ENCODE measurements at regions not wholly inside any gene's neighbourhood (a gene's known extent, or its start where the extent isn't known, plus 50 kb on each side); places are given as distances from the start of the nearest gene placed in this dataset.

DNA sequence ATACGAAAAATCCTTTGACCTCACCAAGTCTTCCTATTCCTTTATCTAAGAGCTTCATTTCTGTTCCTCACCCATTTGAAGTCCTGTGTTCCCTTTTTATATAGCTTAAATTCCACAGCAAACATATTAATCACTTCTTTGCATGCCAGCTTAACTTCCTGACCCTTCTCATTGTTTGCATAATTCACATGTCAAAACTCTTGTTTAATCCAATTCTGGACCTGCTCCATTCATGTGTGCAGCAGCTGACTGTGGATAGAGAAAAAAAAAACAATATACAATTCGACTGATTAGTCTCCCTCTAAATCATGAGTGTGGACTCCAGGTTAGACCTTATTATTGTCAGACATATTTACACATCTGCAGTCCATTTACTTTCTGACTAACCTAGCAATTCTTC is 991.2 kb upstream of the TENM4 start:
- H3K36me3 Mint-ChIP-seq (ENCODE audit: low read depth) = no peaks in the 10 kb centered on the region
- peaks cover 34% of the 10 kb centered on the region for H3K9me3 Mint-ChIP-seq
- H3K4me3 Mint-ChIP-seq = no peak overlapping the region
- no peaks in the 10 kb centered on the region for H3K4me1 Mint-ChIP-seq (ENCODE audit: low read depth)
- no peak for DNase-seq (ENCODE audit: low spot score)
- H3K27me3 Mint-ChIP-seq (ENCODE audit: low read depth) = no peaks in the 10 kb centered on the region
- H3K27ac Mint-ChIP-seq = no peak overlapping the region

DNA sequence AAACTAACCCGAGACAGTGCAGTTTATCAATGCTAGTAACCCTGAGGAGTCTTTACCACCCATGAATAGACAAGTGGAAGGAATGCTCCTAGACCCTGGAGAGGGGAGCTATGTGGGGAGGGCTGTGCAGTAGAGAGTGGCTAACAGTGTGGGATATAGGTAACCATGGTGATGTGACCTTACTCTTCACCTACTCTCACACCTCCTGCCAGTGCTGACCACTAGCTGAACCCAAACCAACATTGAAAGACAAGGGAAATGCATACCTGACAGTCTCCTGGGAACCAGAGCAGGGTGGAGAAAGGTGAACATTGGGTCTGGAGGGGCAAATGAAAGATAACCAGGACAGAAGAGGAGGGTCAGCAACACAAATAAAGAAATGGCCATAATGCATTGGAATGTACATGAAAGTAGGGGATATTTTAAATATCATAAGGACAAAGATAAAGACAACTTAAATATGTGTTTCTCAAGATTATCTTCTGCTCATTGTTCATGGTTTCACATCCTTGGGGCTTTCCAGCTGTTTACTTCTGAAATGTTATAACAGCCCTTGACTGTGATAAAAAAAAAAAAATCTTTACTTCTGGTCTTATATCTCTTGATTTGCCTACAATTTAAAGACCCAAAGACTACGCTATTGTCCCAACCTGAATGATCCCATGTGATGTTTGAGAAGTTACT is 983.3 kb upstream of the TENM4 start:
- Mint-ChIP-seq H3K27ac (no peak overlapping the region), H3K4me1 (ENCODE audit: low read depth) (no peaks in the 10 kb centered on the region), H3K9me3 (peaks cover 8% of the 10 kb centered on the region), H3K27me3 (ENCODE audit: low read depth) (no peaks in the 10 kb centered on the region), H3K36me3 (ENCODE audit: low read depth) (no peaks in the 10 kb centered on the region), H3K4me3 (no peak overlapping the region)
- no peak for DNase-seq (ENCODE audit: low spot score)

DNA sequence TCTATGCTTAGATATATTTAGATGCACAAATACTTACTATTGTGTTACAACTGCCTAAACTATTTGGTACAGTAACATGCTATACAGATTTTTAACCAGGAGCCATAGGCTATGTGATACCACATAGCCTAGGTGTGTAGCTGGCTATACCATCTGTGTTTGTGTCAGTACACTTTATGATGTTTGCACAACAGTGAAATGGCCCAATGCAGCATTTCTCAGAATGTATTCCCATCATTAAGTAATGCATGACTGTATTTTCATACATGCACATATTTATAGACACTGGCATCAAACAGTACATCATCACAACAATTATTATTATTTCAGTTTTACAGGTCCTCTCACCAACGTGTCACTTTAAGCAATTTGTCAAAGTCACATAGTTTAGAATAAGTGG is 979.5 kb upstream of the TENM4 start:
- Mint-ChIP-seq H3K27ac (no peak overlapping the region), H3K4me3 (no peak overlapping the region), H3K36me3 (ENCODE audit: low read depth) (no peaks in the 10 kb centered on the region), H3K9me3 (peaks cover 6% of the 10 kb centered on the region), H3K27me3 (ENCODE audit: low read depth) (no peaks in the 10 kb centered on the region), H3K4me1 (ENCODE audit: low read depth) (no peaks in the 10 kb centered on the region)
- DNase-seq (ENCODE audit: low spot score) = no peak

DNA sequence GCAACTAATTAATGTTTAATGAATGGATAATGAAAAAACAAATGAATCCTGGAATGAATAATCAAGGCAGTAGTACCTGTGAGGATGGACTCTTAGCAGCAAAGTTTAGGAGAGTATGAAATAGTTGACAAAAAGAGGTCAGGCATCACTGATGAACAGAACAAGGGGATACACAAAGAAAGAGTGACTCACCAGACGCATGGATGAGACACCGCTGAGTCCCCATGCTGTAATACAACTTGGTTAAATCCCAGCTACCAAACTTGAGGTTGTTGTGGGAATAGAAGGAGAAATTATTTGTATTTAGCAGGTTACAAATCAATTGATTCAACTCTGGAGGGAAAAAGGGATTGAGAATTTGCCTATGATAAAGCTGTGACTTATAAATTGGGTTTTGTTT is 976.9 kb upstream of the TENM4 start:
- Mint-ChIP-seq H3K4me1 (ENCODE audit: low read depth) (no peaks in the 10 kb centered on the region), H3K9me3 (peaks cover 6% of the 10 kb centered on the region), H3K27ac (no peak overlapping the region), H3K36me3 (ENCODE audit: low read depth) (no peaks in the 10 kb centered on the region), H3K4me3 (no peak overlapping the region), H3K27me3 (ENCODE audit: low read depth) (no peaks in the 10 kb centered on the region)
- DNase-seq (ENCODE audit: low spot score) = no peak

DNA sequence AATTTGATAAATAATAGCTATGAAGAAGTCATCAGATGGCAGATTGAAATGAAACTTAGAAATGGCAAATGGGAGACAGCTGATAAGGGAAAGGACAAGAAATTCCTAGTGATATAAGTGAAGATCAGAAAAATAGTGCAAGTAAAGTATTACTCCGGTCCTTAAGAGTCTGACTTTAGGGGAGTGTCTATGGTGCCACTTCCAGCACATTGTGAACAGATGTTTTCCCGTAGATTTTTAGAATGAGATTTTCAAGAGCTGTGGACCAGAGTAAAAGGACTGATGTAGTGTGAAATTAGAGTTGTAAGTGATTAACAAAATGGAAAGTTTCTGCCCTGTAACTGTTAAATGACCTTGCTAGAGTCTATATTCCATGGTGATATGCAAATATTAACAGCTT is 974.8 kb upstream of the TENM4 start:
- H3K4me1 Mint-ChIP-seq (ENCODE audit: low read depth) = no peaks in the 10 kb centered on the region
- no peak overlapping the region for H3K27ac Mint-ChIP-seq
- no peak overlapping the region for H3K4me3 Mint-ChIP-seq
- H3K9me3 Mint-ChIP-seq = peaks cover 13% of the 10 kb centered on the region
- DNase-seq (ENCODE audit: low spot score) = no peak
- no peaks in the 10 kb centered on the region for H3K36me3 Mint-ChIP-seq (ENCODE audit: low read depth)
- H3K27me3 Mint-ChIP-seq (ENCODE audit: low read depth) = no peaks in the 10 kb centered on the region

DNA sequence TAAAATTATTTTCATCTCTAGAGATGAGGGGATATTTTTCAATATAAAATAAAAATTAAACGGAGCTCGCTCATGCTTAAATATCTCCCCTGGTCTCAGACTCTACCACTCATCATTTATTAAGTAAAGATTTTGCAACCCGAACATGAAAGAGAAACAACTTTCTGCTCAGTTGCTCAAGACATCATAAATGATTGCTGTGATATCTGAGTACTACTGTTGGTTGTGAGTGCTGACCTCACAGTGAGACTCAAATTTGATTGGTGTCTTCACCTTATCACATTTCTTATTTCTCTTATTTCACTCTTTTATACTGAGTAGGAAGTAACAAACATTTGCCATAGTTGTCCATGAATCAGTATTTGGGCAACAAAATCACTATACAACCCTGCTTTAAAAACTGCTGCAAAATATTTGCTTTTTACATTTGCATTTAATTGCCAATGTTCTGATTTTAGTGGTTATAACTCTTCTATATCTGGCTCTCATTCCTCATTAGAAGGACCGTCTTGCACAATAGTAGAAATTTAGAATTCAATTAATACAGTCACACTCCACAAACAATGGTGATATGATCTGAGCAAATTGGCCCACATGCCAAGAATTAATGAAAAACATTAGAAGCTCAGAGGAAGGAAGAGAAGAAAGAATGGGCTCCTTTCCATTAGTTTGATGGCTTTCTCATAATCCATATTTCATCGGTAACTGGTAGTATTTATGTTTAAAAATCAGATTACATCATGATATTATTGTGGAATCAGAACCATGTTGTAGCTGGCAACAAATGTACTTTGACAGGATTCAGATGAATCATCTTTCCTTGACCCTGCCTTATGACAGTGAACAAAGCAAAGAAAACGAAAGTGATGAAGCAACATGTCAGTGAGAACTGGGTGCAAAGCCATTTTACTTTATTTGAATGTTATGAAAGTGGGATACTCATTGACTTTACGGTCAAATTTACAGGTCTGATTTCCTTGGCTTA is 973.6 kb upstream of the TENM4 start:
- no peaks in the 10 kb centered on the region for H3K36me3 Mint-ChIP-seq (ENCODE audit: low read depth)
- no peak for DNase-seq (ENCODE audit: low spot score)
- H3K27me3 Mint-ChIP-seq (ENCODE audit: low read depth) = no peaks in the 10 kb centered on the region
- no peak overlapping the region for H3K4me3 Mint-ChIP-seq
- H3K4me1 Mint-ChIP-seq (ENCODE audit: low read depth) = no peaks in the 10 kb centered on the region
- H3K27ac Mint-ChIP-seq = no peak overlapping the region
- peaks cover 15% of the 10 kb centered on the region for H3K9me3 Mint-ChIP-seq

DNA sequence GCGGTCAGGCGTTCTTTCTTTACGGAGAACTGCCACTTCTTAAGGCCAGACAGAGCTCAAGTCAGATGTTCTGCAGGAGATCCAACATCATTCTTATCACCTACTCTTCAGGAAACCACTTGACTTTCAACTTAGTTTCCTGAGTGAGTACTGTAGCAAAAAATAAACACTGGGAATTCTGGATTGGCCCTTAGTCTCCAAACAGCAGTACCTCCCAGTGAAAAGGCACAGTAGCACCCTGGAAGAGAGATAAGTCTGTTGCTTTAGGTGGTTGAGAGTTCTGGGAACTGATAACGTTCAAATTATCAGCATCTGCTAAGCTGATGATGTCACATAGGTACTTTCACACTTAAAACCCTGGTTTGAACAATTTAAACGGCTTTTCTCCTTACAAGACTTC is 971.8 kb upstream of the TENM4 start:
- H3K27me3 Mint-ChIP-seq (ENCODE audit: low read depth) = no peaks in the 10 kb centered on the region
- no peaks in the 10 kb centered on the region for H3K4me1 Mint-ChIP-seq (ENCODE audit: low read depth)
- H3K9me3 Mint-ChIP-seq = peaks cover 28% of the 10 kb centered on the region
- H3K36me3 Mint-ChIP-seq (ENCODE audit: low read depth) = no peaks in the 10 kb centered on the region
- no peak overlapping the region for H3K4me3 Mint-ChIP-seq
- no peak overlapping the region for H3K27ac Mint-ChIP-seq
- no peak for DNase-seq (ENCODE audit: low spot score)

DNA sequence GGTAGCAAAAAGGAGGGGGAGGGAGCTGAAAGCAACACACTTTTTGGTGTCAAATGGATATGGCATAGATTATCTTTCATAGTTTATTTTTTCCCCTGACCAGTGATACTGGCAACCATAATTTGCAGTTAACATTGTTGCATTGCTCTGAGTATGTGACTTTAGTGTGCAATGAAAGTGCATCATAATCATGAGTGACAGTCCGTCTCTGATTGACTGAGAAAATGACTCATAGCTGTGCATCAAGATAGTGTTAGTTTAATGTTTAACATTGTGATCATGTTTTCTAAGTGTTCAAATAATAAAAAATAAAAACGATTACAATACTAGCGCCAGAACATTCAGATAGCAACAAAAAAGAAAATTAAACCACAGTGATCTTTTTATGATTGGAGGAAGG is 952.4 kb upstream of the TENM4 start:
- no peak overlapping the region for H3K27ac Mint-ChIP-seq
- H3K9me3 Mint-ChIP-seq = peaks cover 26% of the 10 kb centered on the region
- H3K27me3 Mint-ChIP-seq (ENCODE audit: low read depth) = no peaks in the 10 kb centered on the region
- no peak for DNase-seq (ENCODE audit: low spot score)
- no peaks in the 10 kb centered on the region for H3K36me3 Mint-ChIP-seq (ENCODE audit: low read depth)
- no peak overlapping the region for H3K4me3 Mint-ChIP-seq
- H3K4me1 Mint-ChIP-seq (ENCODE audit: low read depth) = no peaks in the 10 kb centered on the region

DNA sequence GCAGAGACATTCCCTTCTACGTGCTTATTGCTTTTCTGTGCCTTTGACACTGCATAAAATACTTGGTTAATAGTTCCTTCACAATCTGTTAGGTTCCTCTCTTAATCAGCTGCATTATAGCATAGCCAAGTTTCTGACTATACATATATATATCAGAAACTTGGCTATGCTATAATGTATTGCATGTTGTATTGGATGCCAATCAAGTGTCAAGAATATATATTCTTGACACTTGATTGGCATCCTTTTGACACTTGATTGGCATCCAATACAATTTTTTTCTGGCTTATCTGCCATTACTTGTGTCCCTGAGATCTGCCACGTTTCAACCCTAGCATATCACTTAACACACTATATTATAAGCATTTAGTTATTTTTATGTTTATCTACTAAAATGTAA is 949.7 kb upstream of the TENM4 start:
- H3K27ac Mint-ChIP-seq = no peak overlapping the region
- H3K4me3 Mint-ChIP-seq = no peak overlapping the region
- no peaks in the 10 kb centered on the region for H3K27me3 Mint-ChIP-seq (ENCODE audit: low read depth)
- H3K9me3 Mint-ChIP-seq = peaks cover 39% of the 10 kb centered on the region
- no peaks in the 10 kb centered on the region for H3K36me3 Mint-ChIP-seq (ENCODE audit: low read depth)
- no peak for DNase-seq (ENCODE audit: low spot score)
- H3K4me1 Mint-ChIP-seq (ENCODE audit: low read depth) = no peaks in the 10 kb centered on the region

DNA sequence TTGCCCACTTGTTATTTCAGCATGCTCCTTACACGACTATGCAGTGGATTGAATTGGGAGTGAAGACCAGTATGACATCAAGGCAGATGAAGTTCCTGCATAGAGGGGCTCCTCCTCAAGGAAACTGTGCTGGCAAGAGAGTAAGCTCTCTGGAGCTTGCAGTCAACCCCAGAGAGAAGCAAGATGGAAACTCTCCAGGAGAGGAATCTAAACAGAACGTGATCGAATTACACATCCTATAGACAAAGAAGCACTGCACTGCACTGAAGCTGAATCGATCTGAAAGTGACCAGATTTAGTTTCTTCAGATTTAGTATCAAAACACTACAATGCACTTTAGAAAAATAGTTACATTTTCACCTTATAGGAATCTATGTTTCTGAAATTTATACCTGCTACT is 947.7 kb upstream of the TENM4 start:
- H3K36me3 Mint-ChIP-seq (ENCODE audit: low read depth) = no peaks in the 10 kb centered on the region
- no peaks in the 10 kb centered on the region for H3K27me3 Mint-ChIP-seq (ENCODE audit: low read depth)
- H3K9me3 Mint-ChIP-seq = peaks cover 38% of the 10 kb centered on the region
- no peak for DNase-seq (ENCODE audit: low spot score)
- H3K4me1 Mint-ChIP-seq (ENCODE audit: low read depth) = no peaks in the 10 kb centered on the region
- H3K4me3 Mint-ChIP-seq = no peak overlapping the region
- H3K27ac Mint-ChIP-seq = no peak overlapping the region

DNA sequence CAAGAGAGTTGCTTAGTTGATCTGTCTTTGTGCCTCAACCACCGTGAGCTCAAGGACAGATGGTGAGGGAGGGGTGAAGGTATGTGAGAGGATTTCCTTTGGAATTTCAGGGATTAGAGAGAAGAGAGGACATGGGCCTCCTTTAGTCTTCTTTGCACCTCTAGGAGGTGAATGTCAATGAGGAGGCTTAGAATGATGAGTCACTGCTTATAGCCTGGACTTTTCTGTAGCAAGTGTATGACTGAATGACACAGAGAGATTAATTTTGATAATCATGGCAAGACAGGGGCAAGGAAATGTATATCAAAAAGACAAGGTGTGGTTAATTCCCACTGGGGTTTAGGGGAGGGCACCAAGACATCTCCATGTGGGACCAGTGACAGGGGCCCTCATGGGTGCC is 947.3 kb upstream of the TENM4 start:
- H3K4me3 Mint-ChIP-seq = no peak overlapping the region

DNA sequence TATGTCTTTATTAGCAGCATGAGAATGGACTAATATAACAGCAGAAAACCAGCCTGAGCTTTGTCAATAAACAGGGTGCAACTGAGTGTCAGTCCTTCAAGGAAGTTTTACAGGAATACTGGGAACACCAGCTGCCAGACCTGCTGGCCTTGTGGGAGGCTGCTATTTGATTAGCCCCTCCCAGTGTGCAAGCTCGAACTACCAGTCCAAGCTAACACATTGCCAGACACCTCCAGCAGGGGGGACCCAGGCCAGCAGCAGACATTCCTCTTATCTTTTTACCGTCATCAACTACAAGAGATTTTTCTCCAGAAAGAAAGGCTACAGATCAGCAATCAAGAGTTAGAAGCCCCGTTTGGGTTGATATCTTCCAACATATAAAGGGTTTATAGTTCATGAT is 942.8 kb upstream of the TENM4 start:
- Mint-ChIP-seq H3K27me3 (ENCODE audit: low read depth) (no peaks in the 10 kb centered on the region), H3K36me3 (ENCODE audit: low read depth) (no peaks in the 10 kb centered on the region), H3K4me3 (no peak overlapping the region), H3K9me3 (peaks cover 31% of the 10 kb centered on the region), H3K27ac (no peak overlapping the region), H3K4me1 (ENCODE audit: low read depth) (no peaks in the 10 kb centered on the region)
- DNase-seq (ENCODE audit: low spot score) = no peak

More for the DNA sequence above, 947.3 kb upstream of the TENM4 start:
- Mint-ChIP-seq H3K36me3 (ENCODE audit: low read depth) (no peaks in the 10 kb centered on the region), H3K27ac (no peak overlapping the region), H3K9me3 (peaks cover 36% of the 10 kb centered on the region), H3K27me3 (ENCODE audit: low read depth) (no peaks in the 10 kb centered on the region), H3K4me1 (ENCODE audit: low read depth) (no peaks in the 10 kb centered on the region)
- DNase-seq (ENCODE audit: low spot score) = no peak

DNA sequence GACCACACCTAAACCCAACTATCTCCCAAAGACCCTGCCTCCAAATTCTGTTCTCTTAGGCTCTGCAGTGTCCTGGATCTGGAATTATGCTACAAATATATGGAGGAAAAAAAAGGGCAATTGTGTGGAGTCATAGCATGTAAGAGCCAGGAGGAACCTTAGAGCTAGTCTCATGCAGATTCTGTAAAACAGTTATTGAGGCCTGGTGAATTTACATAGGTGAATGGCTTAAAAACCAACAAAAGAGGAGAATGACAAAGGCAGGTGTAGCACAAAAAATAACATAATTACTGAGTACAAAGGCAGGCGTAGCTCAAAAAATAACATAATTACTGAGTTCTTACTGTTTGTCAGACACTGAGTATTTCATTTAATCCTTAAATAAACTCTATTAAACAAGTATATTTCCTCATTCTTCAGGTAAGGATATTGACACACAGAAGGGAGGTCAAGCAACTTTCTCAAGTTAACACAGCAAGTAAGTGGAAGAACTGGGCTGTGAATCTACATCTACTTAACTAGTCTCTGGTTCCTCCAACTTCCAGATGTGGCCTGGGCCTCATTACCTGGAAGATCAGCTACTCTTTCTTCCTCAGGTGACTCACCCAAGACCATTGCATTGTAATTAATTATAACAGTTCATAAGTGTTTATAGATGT is 938.9 kb upstream of the TENM4 start:
- no peaks in the 10 kb centered on the region for H3K27me3 Mint-ChIP-seq (ENCODE audit: low read depth)
- DNase-seq (ENCODE audit: low spot score) = no peak
- no peak overlapping the region for H3K27ac Mint-ChIP-seq
- no peaks in the 10 kb centered on the region for H3K36me3 Mint-ChIP-seq (ENCODE audit: low read depth)
- H3K9me3 Mint-ChIP-seq = peaks cover 21% of the 10 kb centered on the region
- H3K4me1 Mint-ChIP-seq (ENCODE audit: low read depth) = no peaks in the 10 kb centered on the region
- H3K4me3 Mint-ChIP-seq = no peak overlapping the region

DNA sequence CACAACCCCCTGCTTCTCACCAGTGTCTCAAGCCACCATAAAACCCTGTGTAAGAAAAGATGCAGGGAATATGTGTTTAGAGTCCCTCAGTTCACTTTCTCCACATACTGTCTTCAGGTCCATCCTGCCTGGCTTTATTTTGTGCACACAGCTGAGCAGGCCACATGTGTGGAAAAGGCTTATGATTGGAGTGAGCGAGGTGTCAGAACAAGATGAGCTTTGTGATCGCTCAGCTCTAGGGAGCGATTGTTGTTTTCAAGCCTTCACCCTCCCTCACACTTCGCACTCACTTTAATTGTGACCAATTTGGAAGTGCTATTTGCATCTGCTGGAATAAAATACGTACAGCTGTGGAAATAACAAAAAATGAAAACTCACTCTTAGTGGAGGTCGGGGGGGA is 931.1 kb upstream of the TENM4 start:
- Mint-ChIP-seq H3K36me3 (ENCODE audit: low read depth) (no peaks in the 10 kb centered on the region), H3K27me3 (ENCODE audit: low read depth) (no peaks in the 10 kb centered on the region), H3K4me3 (no peak overlapping the region), H3K27ac (no peak overlapping the region), H3K4me1 (ENCODE audit: low read depth) (no peaks in the 10 kb centered on the region), H3K9me3 (peaks cover 34% of the 10 kb centered on the region)
- no peak for DNase-seq (ENCODE audit: low spot score)

All from T-helper 2 cell treated with Interferon-gamma antibody and Interleukin-4, amounts not matched to agents 5 μg/mL and 100 μg/mL, for 36 hours (primary cell).